ENCODE measurements at regions not wholly inside any gene's neighbourhood (a gene's known extent, or its start where the extent isn't known, plus 50 kb on each side); places are given as distances from the start of the nearest gene placed in this dataset.
A peak's percentile ranks its signal among the peaks of the same experiment; 100 is the strongest.

GRCh38 chr20:1831096-1831495 lies 64.1 kb upstream of the SIRPA start:
- intact Hi-C loops (cut with DNase I) = no loop called here
- no peak for FAIRE-seq
- 48 to 51% methylated on average over 6 of the region's 6 CpGs for WGBS, 2 donors

GRCh38 chr20:1830240-1830639 lies 65.0 kb upstream of the SIRPA start:
- Histone ChIP-seq H3K4me1 (no peaks in the 10 kb centered on the region), H3K27ac (peak overlapping the region in 2 of 4 donors; percentile 25 to 86), H3K36me3 (no peaks in the 10 kb centered on the region), H3K27me3 (no peaks in the 10 kb centered on the region), H3K9me3 (no peaks in the 10 kb centered on the region), H3K4me3 (no peak overlapping the region)
- FAIRE-seq (no peak), ATAC-seq (peak; percentile 35 to 65 (median 58)), DNase-seq (peak in 4 of 6 donors; percentile 33 to 48 (median 44))
- intact Hi-C loops (cut with DNase I) = no loop called here
- no peak for TF ChIP-seq CTCF (IDR thresholded peaks at IDR 0.05)
- 18 to 21% methylated on average over 7 of the region's 7 CpGs for WGBS, 2 donors

More at GRCh38 chr20:1831096-1831495, 64.1 kb upstream of the SIRPA start:
- Histone ChIP-seq H3K9me3 (no peaks in the 10 kb centered on the region), H3K4me3 (no peak overlapping the region), H3K4me1 (no peaks in the 10 kb centered on the region), H3K36me3 (no peaks in the 10 kb centered on the region), H3K27ac (peak overlapping the region in 1 of 4 donors; percentile 30), H3K27me3 (no peaks in the 10 kb centered on the region)
- no peak for ATAC-seq
- TF ChIP-seq CTCF (IDR thresholded peaks at IDR 0.05) = no peak
- no peak for DNase-seq

- TF ChIP-seq CTCF (IDR thresholded peaks at IDR 0.05) = no peak
- no peaks in the 10 kb centered on the region for H3K27me3 ChIP-seq
- ATAC-seq (no peak), DNase-seq (no peak), FAIRE-seq (no peak)
- intact Hi-C loops (cut with DNase I) = no loop called here
- H3K9me3 ChIP-seq = no peaks in the 10 kb centered on the region
- H3K4me3 ChIP-seq = no peak overlapping the region
- WGBS, 2 donors = 54 to 62% methylated on average over 9 of the region's 9 CpGs
- no peaks in the 10 kb centered on the region for H3K4me1 ChIP-seq
- H3K36me3 ChIP-seq = no peaks in the 10 kb centered on the region
- H3K27ac ChIP-seq = peak overlapping the region in 2 of 4 donors; percentile 25 to 86
These were observed 65.7 kb upstream of the SIRPA start for GRCh38 chr20:1829531-1829930.

- H3K27me3 ChIP-seq = no peaks in the 10 kb centered on the region
- H3K36me3 ChIP-seq = no peaks in the 10 kb centered on the region
- no peak overlapping the region for H3K4me3 ChIP-seq
- no peak for FAIRE-seq
- no peak for ATAC-seq
- peak overlapping the region in 3 of 4 donors; percentile 52 to 86 (median 83) for H3K27ac ChIP-seq
- TF ChIP-seq CTCF (IDR thresholded peaks at IDR 0.05) = no peak
- intact Hi-C loops (cut with DNase I) = no loop called here
- no peaks in the 10 kb centered on the region for H3K9me3 ChIP-seq
- WGBS, 2 donors = 43 to 58% methylated on average over 1 of the region's 1 CpG
- H3K4me1 ChIP-seq = no peaks in the 10 kb centered on the region
- no peak for DNase-seq
These were observed 66.4 kb upstream of the SIRPA start for GRCh38 chr20:1828786-1829131.

- ATAC-seq (peak; percentile 70 to 84 (median 78)), FAIRE-seq (no peak), DNase-seq (peak in 5 of 6 donors; percentile 62 to 66 (median 64))
- peak overlapping the region in 3 of 4 donors; percentile 52 to 86 (median 83) for H3K27ac ChIP-seq
- intact Hi-C loops (cut with DNase I) = no loop called here
- 24 to 30% methylated on average over 13 of the region's 13 CpGs for WGBS, 2 donors
- no peaks in the 10 kb centered on the region for H3K4me1 ChIP-seq
- H3K4me3 ChIP-seq = no peak overlapping the region
- H3K36me3 ChIP-seq = no peaks in the 10 kb centered on the region
- H3K9me3 ChIP-seq = no peaks in the 10 kb centered on the region
- H3K27me3 ChIP-seq = no peaks in the 10 kb centered on the region
- no peak for TF ChIP-seq CTCF (IDR thresholded peaks at IDR 0.05)
These were observed 67.0 kb upstream of the SIRPA start for GRCh38 chr20:1827974-1828785.

All from pancreas (tissue), 10 donors.